Endothelial cell (in vitro differentiated cells): ENCODE measurements at regions not wholly inside any gene's neighbourhood (a gene's known extent, or its start where the extent isn't known, plus 50 kb on each side); places are given as distances from the start of the nearest gene placed in this dataset.

Experiments
- DNase-seq: peaks from one replicate; pipeline ENCODE4 v3.0.0; 2021; ENCODE audit warnings: low spot score
- H3K27ac Mint-ChIP-seq: one replicate; pipeline ENCODE4 v1.8.0; 2021; ENCODE audit warnings: mixed read lengths, inconsistent platforms; ENCODE audit not compliant: unreplicated experiment
- H3K27me3 Mint-ChIP-seq: one replicate; pipeline ENCODE4 v1.8.0; 2021; ENCODE audit warnings: mild to moderate bottlenecking, moderate library complexity, mixed read lengths, inconsistent platforms; ENCODE audit not compliant: unreplicated experiment
- H3K36me3 Mint-ChIP-seq: one replicate; pipeline ENCODE4 v1.8.0; 2021; ENCODE audit warnings: mild to moderate bottlenecking, low read depth, mixed read lengths, inconsistent platforms; ENCODE audit not compliant: unreplicated experiment
- H3K4me1 Mint-ChIP-seq: one replicate; pipeline ENCODE4 v1.8.0; 2021; ENCODE audit warnings: mild to moderate bottlenecking, mixed read lengths, inconsistent platforms; ENCODE audit not compliant: unreplicated experiment
- H3K4me3 Mint-ChIP-seq: one replicate; pipeline ENCODE4 v1.8.0; 2021; ENCODE audit warnings: mild to moderate bottlenecking, mixed read lengths, inconsistent platforms; ENCODE audit not compliant: unreplicated experiment
- H3K9me3 Mint-ChIP-seq: one replicate; pipeline ENCODE4 v1.8.0; 2021; ENCODE audit warnings: mixed read lengths, inconsistent platforms; ENCODE audit not compliant: unreplicated experiment
- CTCF ChIP-seq: fragments of 200-600 bp; sonication (generic); IDR thresholded peaks from one replicate; pipeline ENCODE4 v1.5.0; 2021; ENCODE audit warnings: antibody characterized with exemption; ENCODE audit not compliant: unreplicated experiment

GRCh38 chr5:2696156-2696807 is 55.2 kb downstream of the IRX2 start:
- Mint-ChIP-seq H3K27ac (no peak overlapping the region), H3K27me3 (no peaks in the 10 kb centered on the region), H3K9me3 (peaks cover 20% of the 10 kb centered on the region), H3K4me1 (no peaks in the 10 kb centered on the region), H3K36me3 (peaks cover 4% of the 10 kb centered on the region), H3K4me3 (no peak overlapping the region)
- no peak for TF ChIP-seq CTCF
- no peak for DNase-seq

- TF ChIP-seq CTCF: no peak
- Mint-ChIP-seq H3K27ac (no peak overlapping the region), H3K9me3 (peaks cover 15% of the 10 kb centered on the region), H3K36me3 (peaks cover 4% of the 10 kb centered on the region), H3K4me3 (no peak overlapping the region), H3K4me1 (no peaks in the 10 kb centered on the region), H3K27me3 (no peaks in the 10 kb centered on the region)
- DNase-seq: no peak
Observed at GRCh38 chr5:2695200-2695891, 56.1 kb downstream of the IRX2 start.

- Mint-ChIP-seq H3K36me3 (peaks cover 14% of the 10 kb centered on the region), H3K9me3 (peaks cover 8% of the 10 kb centered on the region), H3K4me3 (no peak overlapping the region)
Observed at GRCh38 chr5:2691530-2691929, 59.9 kb downstream of the IRX2 start.

GRCh38 chr5:2690293-2690692 is 61.2 kb downstream of the IRX2 start:
- H3K9me3 Mint-ChIP-seq: peaks cover 8% of the 10 kb centered on the region
- H3K27me3 Mint-ChIP-seq: peaks cover 8% of the 10 kb centered on the region
- no peak for DNase-seq
- no peak overlapping the region for H3K4me3 Mint-ChIP-seq
- no peaks in the 10 kb centered on the region for H3K4me1 Mint-ChIP-seq
- TF ChIP-seq CTCF: no peak
- H3K36me3 Mint-ChIP-seq: peaks cover 14% of the 10 kb centered on the region
- H3K27ac Mint-ChIP-seq: no peak overlapping the region

More at GRCh38 chr5:2691530-2691929, 59.9 kb downstream of the IRX2 start:
- no peak overlapping the region for H3K27ac Mint-ChIP-seq
- no peak for DNase-seq
- H3K4me1 Mint-ChIP-seq: no peaks in the 10 kb centered on the region
- TF ChIP-seq CTCF: no peak
- peaks cover 8% of the 10 kb centered on the region for H3K27me3 Mint-ChIP-seq

- Mint-ChIP-seq H3K4me1 (no peaks in the 10 kb centered on the region), H3K4me3 (no peak overlapping the region), H3K27me3 (peaks cover 9% of the 10 kb centered on the region), H3K36me3 (peaks cover 10% of the 10 kb centered on the region), H3K27ac (no peak overlapping the region), H3K9me3 (no peaks in the 10 kb centered on the region)
- DNase-seq: no peak
- no peak for TF ChIP-seq CTCF
Observed at GRCh38 chr5:2688586-2688985, 62.9 kb downstream of the IRX2 start.
